Activated CD8-positive, alpha-beta memory T cell treated with anti-CD3 and anti-CD28 coated beads, Interleukin-2, amount 50 U/mL, for 24 hours (primary cell): ENCODE measurements at regions not wholly inside any gene's neighbourhood (a gene's known extent, or its start where the extent isn't known, plus 50 kb on each side); places are given as distances from the start of the nearest gene placed in this dataset.

Experiments used
- DNase-seq: peaks from one replicate; pipeline ENCODE4 v3.0.0-alpha.2; 2020; ENCODE audit errors: extremely low read depth

DNA sequence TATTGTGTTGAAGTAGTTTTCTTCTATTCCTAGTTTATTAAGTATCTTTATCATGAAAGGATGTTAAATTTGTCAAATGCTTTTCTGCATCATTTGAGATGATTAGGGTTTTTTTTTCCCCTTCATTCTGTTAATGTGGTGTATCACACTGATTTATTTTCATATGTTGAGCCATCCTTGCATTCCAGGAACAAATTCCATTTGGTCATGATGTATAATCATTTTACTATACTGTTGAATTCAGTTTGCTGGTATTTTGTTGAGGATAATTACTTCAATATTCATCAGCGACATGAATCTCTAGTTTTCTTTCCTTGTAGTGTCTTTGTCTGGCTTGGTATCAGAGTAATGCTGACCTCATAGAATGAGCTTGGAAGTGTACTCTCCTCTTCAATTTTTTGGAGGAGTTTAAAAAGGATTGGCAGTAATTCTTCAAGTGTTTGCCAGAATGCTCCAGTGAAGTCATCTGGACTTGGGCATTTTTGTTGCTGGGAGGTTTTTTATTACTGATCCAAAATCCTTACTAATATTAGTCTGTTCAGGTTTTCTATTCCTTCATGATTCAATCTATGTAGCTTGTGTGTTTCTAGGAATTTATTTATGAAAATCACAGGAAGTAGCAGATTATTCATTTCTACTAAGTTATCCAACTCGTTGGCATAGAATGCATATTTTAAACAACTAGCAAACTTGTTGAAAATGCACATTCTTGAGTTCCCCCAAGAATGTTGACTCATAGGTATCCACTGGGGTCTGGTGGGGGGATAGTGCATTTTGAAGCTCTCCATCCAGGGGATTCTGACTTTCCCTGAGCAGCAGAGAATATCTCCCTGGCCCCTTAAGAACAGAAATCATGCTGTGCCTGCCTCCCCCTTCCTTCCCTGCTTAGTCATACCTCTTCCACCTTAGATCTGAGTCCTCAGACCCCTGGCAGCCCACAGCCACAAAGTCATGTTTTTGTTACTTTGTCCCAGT, 187.1 kb downstream of the BMP7 start:
- no peak for DNase-seq

DNA sequence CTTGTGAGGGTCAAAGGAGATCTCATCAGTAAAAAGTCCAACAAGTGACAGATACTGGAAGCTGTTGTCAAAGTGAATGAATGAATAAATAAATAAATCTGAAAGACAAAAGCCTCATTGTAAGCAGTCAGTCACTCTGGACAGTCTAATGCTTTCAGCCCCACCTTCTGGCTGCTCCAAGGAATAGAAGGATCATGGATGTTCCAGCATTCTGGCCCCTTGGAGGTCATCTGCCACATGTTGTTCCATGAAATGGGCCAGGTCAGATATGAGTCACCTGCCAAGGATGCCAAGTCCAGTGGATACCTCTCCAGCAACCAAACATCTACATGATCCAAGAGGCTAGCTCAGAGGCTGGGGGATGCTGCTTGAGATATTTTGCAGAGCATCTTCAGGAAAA, 185.6 kb downstream of the BMP7 start:
- DNase-seq = no peak

DNA sequence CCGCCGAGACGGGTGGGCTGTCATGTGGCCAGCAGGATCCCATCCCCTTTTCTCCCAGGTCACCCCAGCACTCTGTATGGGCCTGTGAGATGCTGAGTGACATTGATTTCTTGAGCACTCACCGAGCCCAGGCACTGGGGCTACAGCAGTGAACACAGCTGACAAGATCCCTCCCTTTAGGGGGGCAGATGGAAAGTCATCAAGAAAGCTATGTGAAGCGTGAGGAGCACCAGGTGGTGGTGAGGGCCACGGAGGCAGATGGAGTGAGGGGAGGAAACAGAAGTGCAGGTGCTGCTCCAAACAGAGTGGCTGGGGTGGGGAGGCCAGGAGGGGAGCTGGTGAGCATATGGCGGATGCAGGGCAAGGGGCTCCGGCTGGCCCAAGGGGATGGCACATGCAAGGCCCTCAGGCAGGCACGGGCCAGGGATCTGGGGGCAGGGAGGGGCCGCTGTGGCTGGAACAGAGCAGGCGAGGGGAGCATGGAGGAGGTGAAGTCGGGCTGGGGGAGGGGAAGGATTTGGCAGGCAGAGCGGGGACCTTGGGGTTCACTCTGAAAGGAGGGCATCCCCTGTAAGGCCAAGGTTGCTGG, 184.0 kb downstream of the BMP7 start:
- DNase-seq = no peak

- DNase-seq = no peak
Measured at GRCh38 chr20:57083072-57083471, 183.4 kb downstream of the BMP7 start.

- DNase-seq = no peak
Measured at GRCh38 chr20:57086066-57086465, 180.4 kb downstream of the BMP7 start.

- DNase-seq = no peak
Measured at GRCh38 chr20:57087102-57087501, 179.3 kb downstream of the BMP7 start.

- DNase-seq = no peak
Measured at GRCh38 chr20:57087705-57088104, 178.7 kb downstream of the BMP7 start.

- no peak for DNase-seq
Measured at GRCh38 chr20:57088436-57088835, 178.0 kb downstream of the BMP7 start.

DNA sequence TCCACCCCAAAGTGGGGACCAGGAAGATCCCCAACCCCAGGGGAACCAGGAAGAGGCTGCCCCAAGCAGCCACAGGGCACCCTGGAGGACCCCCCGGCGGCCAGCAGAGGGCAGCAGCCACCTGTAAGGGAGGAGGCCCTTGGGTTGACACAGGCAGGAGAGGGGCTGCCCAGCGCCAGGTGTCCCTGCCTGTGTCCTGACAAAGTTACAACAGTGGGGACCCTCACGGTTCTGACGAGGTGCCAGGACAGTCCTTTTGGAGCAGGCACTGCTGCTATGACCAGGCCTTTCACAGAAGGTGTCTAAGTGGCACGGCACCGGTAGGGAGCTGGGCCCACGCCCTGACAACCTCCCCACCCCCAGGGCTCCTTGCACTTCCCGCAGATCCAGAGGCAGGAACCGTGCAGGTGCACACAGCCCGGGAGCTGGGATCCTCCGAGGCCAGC, 176.7 kb downstream of the BMP7 start:
- peak; percentile 14 for DNase-seq

DNA sequence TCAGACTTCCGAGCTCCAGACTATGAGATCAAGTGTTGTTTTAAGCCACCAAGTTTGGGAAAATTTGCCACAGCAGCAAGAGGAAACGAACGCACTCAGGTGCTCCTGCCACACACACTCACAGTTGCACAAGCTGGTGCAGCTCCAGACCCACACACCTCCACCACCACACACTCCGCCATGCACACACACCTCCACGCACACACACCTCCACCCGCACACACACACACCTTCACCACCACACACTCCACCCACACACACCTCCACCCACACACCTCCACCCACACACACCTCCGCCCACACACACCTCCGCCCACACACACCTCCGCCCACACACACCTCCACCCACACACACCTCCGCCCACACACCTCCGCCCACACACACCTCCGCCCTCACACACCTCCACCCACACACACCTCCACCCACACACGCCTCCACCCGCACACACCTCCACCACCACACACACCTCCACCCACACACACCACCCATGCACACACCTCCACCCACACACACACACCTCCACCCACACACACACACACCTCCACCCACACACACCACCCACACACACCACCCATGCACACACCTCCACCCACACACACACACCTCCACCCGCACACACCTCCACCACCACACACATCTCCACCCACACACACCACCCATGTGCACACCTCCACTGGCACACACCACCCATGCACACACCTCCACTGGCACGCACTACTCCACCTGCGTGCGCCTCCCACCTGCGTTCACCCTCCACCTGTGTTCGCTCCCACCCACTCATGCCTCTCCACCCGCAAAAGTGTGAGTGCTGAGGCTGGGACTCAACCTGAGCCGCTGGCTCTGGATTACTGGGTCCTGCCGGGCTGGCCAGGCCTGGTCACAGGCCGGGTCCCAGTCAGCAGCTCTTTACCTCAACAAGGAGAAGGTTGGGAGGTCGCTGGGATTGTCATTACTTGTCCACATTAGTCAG, 175.6 kb downstream of the BMP7 start:
- DNase-seq = no peak

GRCh38 chr20:57091748-57092111, 174.7 kb downstream of the BMP7 start:
- DNase-seq = no peak

GRCh38 chr20:57092112-57092899, 174.1 kb downstream of the BMP7 start:
- peak; percentile 12 for DNase-seq

- no peak for DNase-seq
Measured at GRCh38 chr20:57092900-57093530, 173.4 kb downstream of the BMP7 start.

DNA sequence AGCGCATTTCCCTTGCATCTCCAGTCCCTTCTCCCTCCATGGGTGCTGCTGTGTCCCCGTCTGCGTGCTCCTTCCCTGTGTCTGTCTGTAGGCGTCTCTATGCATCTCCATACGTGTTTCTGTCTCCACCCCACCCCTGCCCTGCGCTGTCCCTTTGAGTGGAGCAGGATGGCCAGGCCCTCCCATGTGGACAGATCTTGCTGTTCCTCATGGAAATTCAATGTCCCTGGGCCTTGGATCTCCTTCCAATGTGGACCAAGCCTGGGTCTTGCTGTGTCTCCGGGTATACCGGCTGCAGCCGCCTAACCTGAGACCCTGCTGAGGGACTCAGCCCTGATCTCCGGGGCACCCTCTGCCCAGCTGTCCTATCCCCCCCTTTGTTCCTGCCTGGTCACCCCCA, 172.7 kb downstream of the BMP7 start:
- no peak for DNase-seq

GRCh38 chr20:57094252-57094891, 172.1 kb downstream of the BMP7 start:
- no peak for DNase-seq

GRCh38 chr20:57094991-57095390, 171.4 kb downstream of the BMP7 start:
- DNase-seq = no peak

GRCh38 chr20:57095426-57095825, 171.0 kb downstream of the BMP7 start:
- no peak for DNase-seq

GRCh38 chr20:57097245-57097915, 169.1 kb downstream of the BMP7 start:
- no peak for DNase-seq

DNA sequence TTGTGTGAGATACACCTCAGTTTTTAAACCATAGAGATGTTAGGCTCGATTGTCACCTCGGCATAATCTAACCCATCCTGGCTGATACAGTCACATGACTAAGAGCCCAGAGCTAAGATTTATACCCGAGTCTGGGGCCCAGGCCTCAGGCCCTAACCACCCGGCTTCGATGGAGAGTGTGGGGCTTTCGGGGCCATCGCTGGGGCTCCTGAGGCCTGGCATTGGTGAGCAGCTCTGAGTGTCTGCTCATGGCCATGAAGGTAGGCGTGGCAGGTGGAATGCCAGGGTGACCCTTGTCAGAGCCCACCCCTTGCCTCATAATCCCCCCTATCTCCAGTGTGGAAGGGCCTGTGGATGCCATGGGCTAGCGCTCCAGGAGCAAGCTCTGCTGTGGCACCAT, 164.3 kb downstream of the BMP7 start:
- no peak for DNase-seq

DNA sequence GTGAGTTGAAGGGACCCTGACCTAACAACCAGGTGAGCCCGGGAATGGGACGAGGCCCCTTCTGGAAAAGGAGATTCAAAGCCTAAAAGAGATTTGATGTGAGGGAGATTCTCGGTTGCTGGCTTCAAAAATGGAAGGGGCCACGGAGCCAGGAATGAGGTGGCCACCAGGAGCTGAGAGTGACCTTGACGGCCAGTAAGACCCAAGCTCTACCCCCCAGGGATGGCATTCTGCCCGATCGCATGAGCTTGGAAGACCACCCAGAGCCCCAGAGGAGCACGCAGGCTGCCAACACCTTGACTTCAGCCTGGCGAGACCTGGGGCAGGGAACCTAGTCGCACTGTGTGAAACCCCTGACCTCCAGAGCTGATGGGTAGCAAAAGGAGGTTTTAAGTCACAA, 163.9 kb downstream of the BMP7 start:
- no peak for DNase-seq
